ENCODE measurements at regions not wholly inside any gene's neighbourhood (a gene's known extent, or its start where the extent isn't known, plus 50 kb on each side); places are given as distances from the start of the nearest gene placed in this dataset.

- TF ChIP-seq ZNF518A (tag by site-specific recombination; conservative IDR thresholded peaks at IDR 0.05; ENCODE audit: low read depth) = peak; percentile 37; the same call in 1 of the 2 replicates
- TF ChIP-seq SETDB1 (IDR thresholded peaks at IDR 0.05; ENCODE audit: insufficient read length, low read length) = no peak
- TF ChIP-seq ZNF529 (tag by site-specific recombination; IDR thresholded peaks at IDR 0.05; ENCODE audit: insufficient replicate concordance) = no peak
- TF ChIP-seq ZFP37 (tag by site-specific recombination; IDR thresholded peaks at IDR 0.05) = no peak
- no peak for TF ChIP-seq ZNF658 (tag by site-specific recombination; IDR thresholded peaks at IDR 0.05)
- TF ChIP-seq ZNF664 (tag by site-specific recombination; IDR thresholded peaks at IDR 0.05) = no peak
These were observed 149.7 kb upstream of the ARHGAP5 start (continued) for GRCh38 chr14:31927348-31927832.

- TF ChIP-seq ZSCAN5A (tag by site-specific recombination; IDR thresholded peaks at IDR 0.05) = no peak
- TF ChIP-seq SCRT1 (tag by site-specific recombination; IDR thresholded peaks at IDR 0.05; ENCODE audit: borderline replicate concordance) = no peak
- TF ChIP-seq ZNF529 (tag by site-specific recombination; IDR thresholded peaks at IDR 0.05; ENCODE audit: insufficient replicate concordance) = no peak
- TF ChIP-seq ZNF155 (tag by site-specific recombination; IDR thresholded peaks at IDR 0.05) = no peak
- Histone ChIP-seq H3K36me3 (ENCODE audit: control insufficient read depth in 2 of 2, insufficient read depth in 1 of 2, low read length in 2 of 2) (no peaks in the 10 kb centered on the region), H3K4me1 (ENCODE audit: control insufficient read depth, insufficient read depth, low read length) (peaks cover 16% of the 10 kb centered on the region), H3K27ac (ENCODE audit: extremely low read depth, low read depth, low read length) (no peak overlapping the region), H3K4me3 (ENCODE audit: low read depth, low read length) (no peak overlapping the region), H3K9me3 (ENCODE audit: control insufficient read depth, insufficient read depth, low read depth, low read length) (no peaks in the 10 kb centered on the region)
- POLR2A ChIA-PET = no interaction called here
- CTCF ChIA-PET = interaction anchor here (0.6 to 1.3 kb wide), 3 partner anchors 21 to 687 kb away, joined by 3 to 4 read pairs (median 3); no protein-coding TSS in a partner anchor
These were observed 147.0 kb upstream of the ARHGAP5 start for GRCh38 chr14:31930070-31930469.

GRCh38 chr14:31930493-31931240 is 146.4 kb upstream of the ARHGAP5 start:
- no peaks in the 10 kb centered on the region for H3K9me3 ChIP-seq (ENCODE audit: control insufficient read depth, insufficient read depth, low read depth, low read length)
- CTCF ChIA-PET = interaction anchor here (0.6 to 1.3 kb wide), 2 partner anchors 322 to 686 kb away, joined by 3 to 4 read pairs; no protein-coding TSS in a partner anchor
- POLR2A ChIA-PET = no interaction called here
- peaks cover 17% of the 10 kb centered on the region for H3K4me1 ChIP-seq (ENCODE audit: control insufficient read depth, insufficient read depth, low read length)
- no peak overlapping the region for H3K27ac ChIP-seq (ENCODE audit: extremely low read depth, low read depth, low read length)
- H3K4me3 ChIP-seq (ENCODE audit: low read depth, low read length) = no peak overlapping the region
- no peaks in the 10 kb centered on the region for H3K36me3 ChIP-seq (ENCODE audit: control insufficient read depth in 2 of 2, insufficient read depth in 1 of 2, low read length in 2 of 2)
- TF ChIP-seq FEZF1 (tag by site-specific recombination; IDR thresholded peaks at IDR 0.05) (peak; percentile 74), ATF2 (tag by site-specific recombination; IDR thresholded peaks at IDR 0.05; ENCODE audit: low read depth) (peak; percentile 27; the same call in 1 of the 2 replicates), ZNF449 (tag by site-specific recombination; IDR thresholded peaks at IDR 0.05) (no peak), PRDM6 (tag by site-specific recombination; IDR thresholded peaks at IDR 0.05) (peak; percentile 63), ZNF629 (tag by site-specific recombination; IDR thresholded peaks at IDR 0.05) (peak; percentile 62), ZNF362 (tag by site-specific recombination; IDR thresholded peaks at IDR 0.05) (no peak), ZNF214 (tag by site-specific recombination; IDR thresholded peaks at IDR 0.05; ENCODE audit: borderline replicate concordance) (no peak), ZEB2 (tag by site-specific recombination; IDR thresholded peaks at IDR 0.05) (peak; percentile 55; the same call in 1 of the 2 replicates), ZNF184 (tag by site-specific recombination; IDR thresholded peaks at IDR 0.05) (0 out of 2 replicates have a peak, but pooled peaks have one; percentile 69), OSR2 (tag by site-specific recombination; IDR thresholded peaks at IDR 0.05) (peak; percentile 61)

Measured in HEK293 (cell line).